WERI-Rb-1 (cell line): ENCODE measurements at regions not wholly inside any gene's neighbourhood (a gene's known extent, or its start where the extent isn't known, plus 50 kb on each side); places are given as distances from the start of the nearest gene placed in this dataset.

ENCODE experiments used
- DNase-seq: peaks from one replicate; pipeline ENCODE4 v3.0.0-alpha.2; 2020
- H3K27ac ChIP-seq: fragments of 250-450 bp; sonication (Bioruptor Pico); 2 replicates; pipeline ENCODE4 v1.5.1; 2020; ENCODE audit warnings: mild to moderate bottlenecking, moderate library complexity
- H3K27me3 ChIP-seq: fragments of 250-450 bp; sonication (Bioruptor Pico); 2 replicates; pipeline ENCODE4 v1.5.1; 2021; ENCODE audit warnings: mild to moderate bottlenecking, low read depth, moderate library complexity; ENCODE audit not compliant: insufficient read depth, severe bottlenecking
- H3K36me3 ChIP-seq: fragments of 250-450 bp; sonication (Bioruptor Pico); 2 replicates; pipeline ENCODE4 v1.5.1; 2020; ENCODE audit warnings: mild to moderate bottlenecking, moderate library complexity
- H3K4me3 ChIP-seq: 2 replicates; pipeline ENCODE4 v1.5.1; 2011; ENCODE audit warnings: low read depth, mild to moderate bottlenecking, control low read depth, low read length
- H3K9me3 ChIP-seq: fragments of 250-450 bp; sonication (Bioruptor Pico); 2 replicates; pipeline ENCODE4 v1.5.1; 2021; ENCODE audit warnings: mild to moderate bottlenecking, moderate library complexity; ENCODE audit not compliant: severe bottlenecking
- CTCF ChIP-seq: IDR thresholded peaks from 2 replicates; pipeline ENCODE4 v1.5.1; 2011; ENCODE audit warnings: low read depth, mild to moderate bottlenecking, control low read depth, inconsistent platforms, low read length

GRCh38 chrX:79570524-79571240 lies 203.5 kb upstream of the ITM2A start:
- Histone ChIP-seq H3K9me3 (no peaks in the 10 kb centered on the region), H3K27me3 (peaks cover 6% of the 10 kb centered on the region), H3K27ac (no peak overlapping the region), H3K36me3 (no peaks in the 10 kb centered on the region), H3K4me3 (no peak overlapping the region)
- no peak for DNase-seq
- TF ChIP-seq CTCF = no peak

GRCh38 chrX:79568309-79568708 lies 201.2 kb upstream of the ITM2A start:
- no peak for TF ChIP-seq CTCF
- H3K9me3 ChIP-seq = no peaks in the 10 kb centered on the region
- H3K36me3 ChIP-seq = no peaks in the 10 kb centered on the region
- H3K27ac ChIP-seq = no peak overlapping the region
- no peak for DNase-seq
- H3K27me3 ChIP-seq = peaks cover 6% of the 10 kb centered on the region
- no peak overlapping the region for H3K4me3 ChIP-seq

- H3K27me3 ChIP-seq = no peaks in the 10 kb centered on the region
- TF ChIP-seq CTCF = no peak
- DNase-seq = no peak
These were observed 197.2 kb upstream of the ITM2A start for GRCh38 chrX:79564362-79564761.

GRCh38 chrX:79559290-79559689 lies 192.2 kb upstream of the ITM2A start:
- TF ChIP-seq CTCF = no peak
- H3K4me3 ChIP-seq = no peak overlapping the region
- DNase-seq = no peak
- no peaks in the 10 kb centered on the region for H3K36me3 ChIP-seq
- H3K27me3 ChIP-seq = no peaks in the 10 kb centered on the region
- H3K9me3 ChIP-seq = no peaks in the 10 kb centered on the region
- H3K27ac ChIP-seq = no peak overlapping the region

More at GRCh38 chrX:79564362-79564761, 197.2 kb upstream of the ITM2A start:
- Histone ChIP-seq H3K27ac (no peak overlapping the region), H3K36me3 (no peaks in the 10 kb centered on the region), H3K9me3 (no peaks in the 10 kb centered on the region), H3K4me3 (no peak overlapping the region)

- TF ChIP-seq CTCF = no peak
- Histone ChIP-seq H3K27me3 (no peaks in the 10 kb centered on the region), H3K4me3 (no peak overlapping the region)
These were observed 190.1 kb upstream of the ITM2A start for GRCh38 chrX:79557212-79557611.

GRCh38 chrX:79556800-79557199 lies 189.7 kb upstream of the ITM2A start:
- H3K36me3 ChIP-seq = no peaks in the 10 kb centered on the region
- DNase-seq = no peak
- no peak overlapping the region for H3K4me3 ChIP-seq
- H3K27ac ChIP-seq = no peak overlapping the region
- no peak for TF ChIP-seq CTCF
- no peaks in the 10 kb centered on the region for H3K9me3 ChIP-seq
- H3K27me3 ChIP-seq = no peaks in the 10 kb centered on the region

More at GRCh38 chrX:79557212-79557611, 190.1 kb upstream of the ITM2A start:
- DNase-seq = no peak
- H3K27ac ChIP-seq = no peak overlapping the region
- no peaks in the 10 kb centered on the region for H3K9me3 ChIP-seq
- no peaks in the 10 kb centered on the region for H3K36me3 ChIP-seq
